ENCODE measurements at regions not wholly inside any gene's neighbourhood (a gene's known extent, or its start where the extent isn't known, plus 50 kb on each side); places are given as distances from the start of the nearest gene placed in this dataset.
"Not testable (repeated sequence)": the region's sequence is repeated elsewhere in the genome, so short reads cannot be mapped to it uniquely, and the experiment has no call there.

DNA sequence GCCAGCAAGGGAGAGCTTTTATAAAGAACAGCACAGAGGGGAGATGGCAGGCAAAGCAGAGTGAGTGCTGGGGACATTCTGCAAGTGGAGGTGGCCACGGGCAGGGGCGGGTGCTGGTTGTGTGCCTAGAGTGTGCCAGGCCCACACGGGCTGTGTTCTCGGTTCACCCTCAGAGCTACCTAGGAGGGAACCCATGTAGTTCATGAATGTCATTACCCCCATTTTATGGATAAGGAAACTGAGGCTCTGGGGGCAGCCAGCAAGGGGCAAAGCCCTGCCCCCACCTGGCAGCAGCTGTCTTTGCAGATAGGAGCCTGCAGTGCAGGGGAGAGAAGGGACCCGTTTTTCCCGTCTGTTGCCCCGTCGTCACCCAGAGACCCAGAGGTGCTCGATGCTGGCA, 85.2 kb upstream of the NCOR2 start:
- Histone ChIP-seq H3K4me1 (ENCODE audit: control insufficient read depth, low read depth, low read length) (peaks cover 18% of the 10 kb centered on the region), H3K36me3 (ENCODE audit: control insufficient read depth, low read depth, low read length) (no peaks in the 10 kb centered on the region), H3K27me3 (ENCODE audit: control insufficient read depth, insufficient read depth, low read length) (no peaks in the 10 kb centered on the region), H3K9ac (ENCODE audit: low read length) (no peak overlapping the region), H3K27ac (ENCODE audit: low read length) (no peak overlapping the region), H3K9me3 (ENCODE audit: control insufficient read depth, low read depth, low read length) (peaks cover 11% of the 10 kb centered on the region), H3K4me3 (ENCODE audit: low read length) (no peak overlapping the region)

DNA sequence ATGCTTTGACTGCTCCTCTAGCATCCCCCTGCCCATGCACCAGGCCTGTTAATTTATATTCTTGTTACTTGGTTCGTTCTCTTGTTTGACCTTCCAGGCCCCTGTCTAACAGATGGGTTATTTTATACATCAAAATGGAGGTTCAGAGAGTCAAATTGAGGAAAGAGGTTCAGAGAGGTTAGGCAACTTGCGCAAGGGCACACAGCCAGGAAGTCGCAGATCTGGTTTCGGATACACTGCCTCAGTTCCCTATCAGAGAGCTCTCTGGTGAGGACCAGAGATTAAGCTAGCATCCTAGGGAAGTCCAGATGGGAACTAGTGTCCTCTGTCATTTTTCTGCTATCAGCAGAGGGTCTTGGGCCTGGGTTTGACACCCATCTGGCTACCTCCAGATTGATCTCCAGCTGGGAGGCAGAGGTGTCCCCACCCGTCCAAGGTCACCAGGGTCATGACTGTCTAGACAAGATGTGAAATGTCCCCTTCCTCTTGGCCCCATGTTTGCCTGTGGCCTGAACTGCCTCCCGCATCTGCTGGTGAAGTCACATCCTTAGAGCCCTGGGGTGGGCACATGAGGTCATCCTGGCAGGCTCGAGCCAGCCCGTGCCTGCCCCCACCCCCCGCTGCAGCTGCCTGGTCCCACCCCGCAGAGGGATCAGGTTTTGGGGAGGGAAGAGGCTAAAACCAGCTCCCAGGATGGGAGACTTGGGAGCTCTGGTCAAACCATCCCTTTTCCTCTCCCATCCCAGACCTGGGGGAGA, 84.3 kb upstream of the NCOR2 start:
- peaks cover 11% of the 10 kb centered on the region for H3K9me3 ChIP-seq (ENCODE audit: control insufficient read depth, low read depth, low read length)
- H3K27ac ChIP-seq (ENCODE audit: low read length): no peak overlapping the region
- H3K9ac ChIP-seq (ENCODE audit: low read length): no peak overlapping the region
- H3K36me3 ChIP-seq (ENCODE audit: control insufficient read depth, low read depth, low read length): no peaks in the 10 kb centered on the region
- H3K4me3 ChIP-seq (ENCODE audit: low read length): no peak overlapping the region
- no peaks in the 10 kb centered on the region for H3K27me3 ChIP-seq (ENCODE audit: control insufficient read depth, insufficient read depth, low read length)
- H3K4me1 ChIP-seq (ENCODE audit: control insufficient read depth, low read depth, low read length): peaks cover 18% of the 10 kb centered on the region

DNA sequence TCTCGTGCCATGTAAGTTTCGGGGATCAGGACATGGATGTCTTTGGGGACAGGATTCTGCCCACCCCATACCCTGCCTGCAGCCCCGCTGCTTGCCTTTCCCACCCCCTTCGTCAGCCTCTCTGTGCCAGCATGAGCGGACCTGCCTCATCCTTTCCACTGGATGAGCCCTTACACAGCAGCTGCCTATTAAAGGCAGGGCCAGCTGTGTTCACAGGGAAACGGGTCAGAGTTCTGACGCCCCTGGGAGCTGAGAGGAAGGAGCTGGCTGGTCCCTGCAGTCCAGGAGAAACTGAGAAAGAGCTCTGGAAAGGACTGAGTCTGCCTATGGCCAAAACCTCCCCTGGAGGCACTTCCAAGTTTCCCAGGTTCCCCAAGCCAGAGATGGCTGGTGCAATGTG, 83.5 kb upstream of the NCOR2 start:
- Histone ChIP-seq H3K9me3 (ENCODE audit: control insufficient read depth, low read depth, low read length) (peaks cover 11% of the 10 kb centered on the region), H3K27me3 (ENCODE audit: control insufficient read depth, insufficient read depth, low read length) (no peaks in the 10 kb centered on the region), H3K4me1 (ENCODE audit: control insufficient read depth, low read depth, low read length) (peaks cover 10% of the 10 kb centered on the region), H3K36me3 (ENCODE audit: control insufficient read depth, low read depth, low read length) (no peaks in the 10 kb centered on the region), H3K4me3 (ENCODE audit: low read length) (no peak overlapping the region), H3K27ac (ENCODE audit: low read length) (no peak overlapping the region), H3K9ac (ENCODE audit: low read length) (no peak overlapping the region)

GRCh38 chr12:124648710-124649384, 81.4 kb upstream of the NCOR2 start:
- Histone ChIP-seq H3K9ac (ENCODE audit: low read length) (no peak overlapping the region), H3K4me3 (ENCODE audit: low read length) (no peak overlapping the region), H3K27ac (ENCODE audit: low read length) (no peak overlapping the region), H3K4me1 (ENCODE audit: control insufficient read depth, low read depth, low read length) (no peaks in the 10 kb centered on the region), H3K36me3 (ENCODE audit: control insufficient read depth, low read depth, low read length) (no peaks in the 10 kb centered on the region), H3K9me3 (ENCODE audit: control insufficient read depth, low read depth, low read length) (peaks cover 11% of the 10 kb centered on the region), H3K27me3 (ENCODE audit: control insufficient read depth, insufficient read depth, low read length) (no peaks in the 10 kb centered on the region)

- H3K36me3 ChIP-seq (ENCODE audit: control insufficient read depth, low read depth, low read length): no peaks in the 10 kb centered on the region
- no peaks in the 10 kb centered on the region for H3K4me1 ChIP-seq (ENCODE audit: control insufficient read depth, low read depth, low read length)
- peaks cover 11% of the 10 kb centered on the region for H3K9me3 ChIP-seq (ENCODE audit: control insufficient read depth, low read depth, low read length)
- no peak overlapping the region for H3K9ac ChIP-seq (ENCODE audit: low read length)
- no peak overlapping the region for H3K4me3 ChIP-seq (ENCODE audit: low read length)
- no peak overlapping the region for H3K27ac ChIP-seq (ENCODE audit: low read length)
- H3K27me3 ChIP-seq (ENCODE audit: control insufficient read depth, insufficient read depth, low read length): no peaks in the 10 kb centered on the region
Observed at GRCh38 chr12:124647316-124647715, 79.9 kb upstream of the NCOR2 start.

DNA sequence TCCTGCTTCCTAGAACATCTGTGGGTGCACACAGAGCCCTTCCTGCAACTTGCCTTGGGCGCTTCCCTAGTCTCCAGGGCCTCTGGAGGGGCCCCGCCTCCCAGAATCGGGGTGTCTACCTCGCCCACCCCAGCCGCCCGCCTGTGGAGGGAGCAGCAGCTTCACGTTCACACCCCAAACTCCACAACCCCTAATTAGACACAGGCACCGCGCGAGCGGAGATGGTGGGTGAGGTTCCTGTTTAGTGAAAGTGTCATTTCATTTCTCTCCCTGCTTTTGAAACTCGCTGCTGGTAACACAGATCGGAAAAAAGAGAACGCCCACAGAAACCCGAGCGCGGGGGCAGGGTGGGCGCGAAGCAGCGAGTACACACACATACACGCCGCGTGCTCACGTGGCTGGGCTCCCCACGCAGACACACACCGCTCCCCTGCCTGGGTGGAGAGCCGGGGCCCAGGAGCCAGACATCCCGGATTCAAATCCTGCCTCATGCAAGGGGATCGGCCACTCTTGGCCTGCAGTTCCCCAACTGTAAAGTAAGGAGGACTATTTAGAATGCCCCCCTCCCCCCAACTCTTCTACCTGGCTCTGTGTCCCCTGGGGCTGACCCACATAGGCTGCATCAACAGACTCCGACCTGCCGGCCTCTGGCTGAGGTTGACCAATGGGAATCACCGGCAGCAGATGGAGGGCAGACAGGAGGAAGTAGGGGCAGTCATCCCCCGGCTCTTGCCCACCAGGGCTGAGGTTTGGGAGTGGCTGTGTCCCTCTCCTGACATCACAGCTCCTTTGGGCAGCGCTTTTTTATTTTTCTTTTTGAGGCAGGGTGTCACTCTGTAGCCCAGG, 79.2 kb upstream of the NCOR2 start:
- H3K4me3 ChIP-seq (ENCODE audit: low read length): no peak overlapping the region
- no peak overlapping the region for H3K9ac ChIP-seq (ENCODE audit: low read length)
- H3K36me3 ChIP-seq (ENCODE audit: control insufficient read depth, low read depth, low read length): no peaks in the 10 kb centered on the region
- no peaks in the 10 kb centered on the region for H3K27me3 ChIP-seq (ENCODE audit: control insufficient read depth, insufficient read depth, low read length)
- peaks cover 11% of the 10 kb centered on the region for H3K9me3 ChIP-seq (ENCODE audit: control insufficient read depth, low read depth, low read length)
- no peaks in the 10 kb centered on the region for H3K4me1 ChIP-seq (ENCODE audit: control insufficient read depth, low read depth, low read length)
- H3K27ac ChIP-seq (ENCODE audit: low read length): no peak overlapping the region

GRCh38 chr12:124645530-124646244, 78.3 kb upstream of the NCOR2 start:
- Histone ChIP-seq H3K9ac (ENCODE audit: low read length) (no peak overlapping the region), H3K36me3 (ENCODE audit: control insufficient read depth, low read depth, low read length) (no peaks in the 10 kb centered on the region), H3K4me1 (ENCODE audit: control insufficient read depth, low read depth, low read length) (no peaks in the 10 kb centered on the region), H3K27ac (ENCODE audit: low read length) (no peak overlapping the region), H3K9me3 (ENCODE audit: control insufficient read depth, low read depth, low read length) (peaks cover 11% of the 10 kb centered on the region), H3K4me3 (ENCODE audit: low read length) (no peak overlapping the region), H3K27me3 (ENCODE audit: control insufficient read depth, insufficient read depth, low read length) (no peaks in the 10 kb centered on the region)

- H3K27me3 ChIP-seq (ENCODE audit: control insufficient read depth, insufficient read depth, low read length); H3K4me3 ChIP-seq (ENCODE audit: low read length); H3K36me3 ChIP-seq (ENCODE audit: control insufficient read depth, low read depth, low read length); H3K4me1 ChIP-seq (ENCODE audit: control insufficient read depth, low read depth, low read length); H3K9ac ChIP-seq (ENCODE audit: low read length); H3K9me3 ChIP-seq (ENCODE audit: control insufficient read depth, low read depth, low read length); H3K27ac ChIP-seq (ENCODE audit: low read length): not testable (repeated sequence)
Observed at GRCh38 chr12:124643768-124644167, 76.4 kb upstream of the NCOR2 start.

GRCh38 chr12:124642105-124642504, 74.7 kb upstream of the NCOR2 start:
- Histone ChIP-seq H3K9ac (ENCODE audit: low read length) (no peak overlapping the region), H3K9me3 (ENCODE audit: control insufficient read depth, low read depth, low read length) (no peaks in the 10 kb centered on the region), H3K27me3 (ENCODE audit: control insufficient read depth, insufficient read depth, low read length) (no peaks in the 10 kb centered on the region), H3K4me1 (ENCODE audit: control insufficient read depth, low read depth, low read length) (no peaks in the 10 kb centered on the region), H3K27ac (ENCODE audit: low read length) (no peak overlapping the region), H3K36me3 (ENCODE audit: control insufficient read depth, low read depth, low read length) (no peaks in the 10 kb centered on the region), H3K4me3 (ENCODE audit: low read length) (no peak overlapping the region)

DNA sequence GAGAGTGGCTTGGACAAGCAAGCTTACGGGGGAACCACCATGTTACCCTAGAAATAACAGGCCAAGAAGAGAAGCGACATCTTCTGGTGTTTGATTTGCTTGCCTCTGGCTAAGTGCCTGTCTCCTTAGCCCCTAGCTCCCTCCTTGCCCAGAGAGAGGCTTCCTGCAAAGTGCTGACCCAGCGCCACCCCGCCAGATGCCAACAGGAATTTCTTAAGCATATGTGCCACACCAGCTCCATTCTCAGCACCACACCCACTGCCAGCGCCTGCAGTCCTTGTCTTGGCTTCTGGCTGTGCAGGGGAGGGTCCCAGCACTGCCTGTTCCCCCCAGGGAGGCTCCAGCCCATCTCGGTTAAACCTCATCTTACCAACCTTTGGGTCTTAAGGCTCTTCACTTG, 74.2 kb upstream of the NCOR2 start:
- Histone ChIP-seq H3K9ac (ENCODE audit: low read length) (no peak overlapping the region), H3K4me3 (ENCODE audit: low read length) (no peak overlapping the region), H3K36me3 (ENCODE audit: control insufficient read depth, low read depth, low read length) (no peaks in the 10 kb centered on the region), H3K27me3 (ENCODE audit: control insufficient read depth, insufficient read depth, low read length) (no peaks in the 10 kb centered on the region), H3K27ac (ENCODE audit: low read length) (no peak overlapping the region), H3K9me3 (ENCODE audit: control insufficient read depth, low read depth, low read length) (no peaks in the 10 kb centered on the region), H3K4me1 (ENCODE audit: control insufficient read depth, low read depth, low read length) (peaks cover under 1% of the 10 kb centered on the region)

GRCh38 chr12:124640056-124640455, 72.6 kb upstream of the NCOR2 start:
- peaks cover 6% of the 10 kb centered on the region for H3K4me1 ChIP-seq (ENCODE audit: control insufficient read depth, low read depth, low read length)

More at GRCh38 chr12:124640056-124640455, 72.6 kb upstream of the NCOR2 start:
- Histone ChIP-seq H3K4me3 (ENCODE audit: low read length) (no peak overlapping the region), H3K27ac (ENCODE audit: low read length) (no peak overlapping the region), H3K36me3 (ENCODE audit: control insufficient read depth, low read depth, low read length) (no peaks in the 10 kb centered on the region), H3K9ac (ENCODE audit: low read length) (no peak overlapping the region), H3K27me3 (ENCODE audit: control insufficient read depth, insufficient read depth, low read length) (no peaks in the 10 kb centered on the region), H3K9me3 (ENCODE audit: control insufficient read depth, low read depth, low read length) (no peaks in the 10 kb centered on the region)
